ENCODE measurements at regions not wholly inside any gene's neighbourhood (a gene's known extent, or its start where the extent isn't known, plus 50 kb on each side); places are given as distances from the start of the nearest gene placed in this dataset.

DNA sequence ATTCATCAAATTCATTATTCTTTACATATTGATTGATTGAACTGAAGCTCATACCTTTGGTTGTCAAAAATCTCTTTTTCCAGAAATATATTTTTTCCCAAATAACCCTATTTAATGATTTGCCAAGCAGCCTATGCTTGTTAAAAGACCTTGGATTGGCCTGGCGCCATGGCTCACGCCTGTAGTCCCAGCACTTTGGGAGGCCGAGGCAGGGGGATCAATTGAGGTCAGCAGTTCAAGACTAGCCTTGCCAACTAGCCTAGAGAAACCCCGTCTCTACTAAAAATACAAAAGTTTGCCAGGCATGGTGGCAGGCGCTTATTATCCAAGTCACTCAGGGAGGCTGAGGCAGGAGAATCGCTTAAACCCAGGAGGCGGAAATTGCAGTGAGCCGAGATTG, 165.1 kb upstream of the MGAT4C start:
- H3K4me1 Mint-ChIP-seq (ENCODE audit: low read depth): no peaks in the 10 kb centered on the region
- DNase-seq (ENCODE audit: low spot score, unreplicated experiment): no peak
- no peaks in the 10 kb centered on the region for H3K9me3 Mint-ChIP-seq (ENCODE audit: low read depth)
- no peak overlapping the region for H3K4me3 Mint-ChIP-seq (ENCODE audit: low read depth)
- H3K27me3 Mint-ChIP-seq: no peaks in the 10 kb centered on the region
- no peak overlapping the region for H3K27ac Mint-ChIP-seq
- no peaks in the 10 kb centered on the region for H3K36me3 Mint-ChIP-seq (ENCODE audit: insufficient read depth)
- TF ChIP-seq, protein P1, sequence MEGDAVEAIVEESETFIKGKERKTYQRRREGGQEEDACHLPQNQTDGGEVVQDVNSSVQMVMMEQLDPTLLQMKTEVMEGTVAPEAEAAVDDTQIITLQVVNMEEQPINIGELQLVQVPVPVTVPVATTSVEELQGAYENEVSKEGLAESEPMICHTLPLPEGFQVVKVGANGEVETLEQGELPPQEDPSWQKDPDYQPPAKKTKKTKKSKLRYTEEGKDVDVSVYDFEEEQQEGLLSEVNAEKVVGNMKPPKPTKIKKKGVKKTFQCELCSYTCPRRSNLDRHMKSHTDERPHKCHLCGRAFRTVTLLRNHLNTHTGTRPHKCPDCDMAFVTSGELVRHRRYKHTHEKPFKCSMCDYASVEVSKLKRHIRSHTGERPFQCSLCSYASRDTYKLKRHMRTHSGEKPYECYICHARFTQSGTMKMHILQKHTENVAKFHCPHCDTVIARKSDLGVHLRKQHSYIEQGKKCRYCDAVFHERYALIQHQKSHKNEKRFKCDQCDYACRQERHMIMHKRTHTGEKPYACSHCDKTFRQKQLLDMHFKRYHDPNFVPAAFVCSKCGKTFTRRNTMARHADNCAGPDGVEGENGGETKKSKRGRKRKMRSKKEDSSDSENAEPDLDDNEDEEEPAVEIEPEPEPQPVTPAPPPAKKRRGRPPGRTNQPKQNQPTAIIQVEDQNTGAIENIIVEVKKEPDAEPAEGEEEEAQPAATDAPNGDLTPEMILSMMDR (IDR thresholded peaks at IDR 0.05; ENCODE audit: unreplicated experiment): no peak

DNA sequence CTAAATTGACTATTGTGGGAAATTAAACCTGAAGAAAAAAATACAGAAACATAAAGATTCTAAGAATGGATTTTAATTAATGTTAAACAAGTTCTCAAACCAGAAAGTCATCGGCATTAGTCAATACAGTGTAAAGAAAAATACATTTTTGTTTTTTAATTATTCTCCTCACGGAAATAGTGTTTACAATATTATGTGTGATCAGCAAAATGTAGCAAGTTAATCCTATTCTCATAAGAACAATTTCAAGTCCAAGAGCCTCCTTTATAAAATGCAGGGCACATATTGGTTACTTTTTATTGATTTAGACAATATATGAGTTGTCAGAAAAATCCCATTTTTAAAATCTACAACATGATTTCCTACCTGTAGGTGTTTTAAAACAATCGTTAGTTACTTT, 158.0 kb upstream of the MGAT4C start:
- Mint-ChIP-seq H3K4me3 (ENCODE audit: low read depth) (no peak overlapping the region), H3K27me3 (no peaks in the 10 kb centered on the region), H3K27ac (no peak overlapping the region), H3K36me3 (ENCODE audit: insufficient read depth) (no peaks in the 10 kb centered on the region), H3K4me1 (ENCODE audit: low read depth) (no peaks in the 10 kb centered on the region), H3K9me3 (ENCODE audit: low read depth) (peaks cover 16% of the 10 kb centered on the region)
- TF ChIP-seq, protein P1 (IDR thresholded peaks at IDR 0.05; ENCODE audit: unreplicated experiment): no peak
- DNase-seq (ENCODE audit: low spot score, unreplicated experiment): no peak

DNA sequence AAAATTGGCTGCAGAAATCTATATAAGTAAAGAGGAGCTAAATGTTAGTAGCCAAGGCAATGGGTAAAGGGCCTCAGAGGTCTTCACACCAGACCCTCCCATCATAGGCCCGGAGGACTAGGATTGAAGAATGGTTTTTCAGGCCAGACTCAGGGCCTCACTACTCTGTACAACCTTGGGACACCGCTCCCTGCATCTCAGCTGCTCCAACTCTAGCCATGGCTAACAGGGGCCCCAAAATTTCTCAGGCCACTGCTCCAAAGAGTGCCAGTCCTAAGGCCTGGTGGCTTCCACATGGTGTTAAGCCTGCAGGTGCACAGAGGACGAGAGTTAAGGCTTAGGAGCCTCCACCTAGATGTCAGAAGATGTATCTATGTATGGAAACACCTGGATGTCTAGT, 155.5 kb upstream of the MGAT4C start:
- H3K27me3 Mint-ChIP-seq: no peaks in the 10 kb centered on the region
- H3K27ac Mint-ChIP-seq: no peak overlapping the region
- TF ChIP-seq, protein P1 (IDR thresholded peaks at IDR 0.05; ENCODE audit: unreplicated experiment): no peak
- no peak for DNase-seq (ENCODE audit: low spot score, unreplicated experiment)
- peaks cover 18% of the 10 kb centered on the region for H3K9me3 Mint-ChIP-seq (ENCODE audit: low read depth)
- H3K36me3 Mint-ChIP-seq (ENCODE audit: insufficient read depth): no peaks in the 10 kb centered on the region
- no peak overlapping the region for H3K4me3 Mint-ChIP-seq (ENCODE audit: low read depth)
- no peaks in the 10 kb centered on the region for H3K4me1 Mint-ChIP-seq (ENCODE audit: low read depth)

DNA sequence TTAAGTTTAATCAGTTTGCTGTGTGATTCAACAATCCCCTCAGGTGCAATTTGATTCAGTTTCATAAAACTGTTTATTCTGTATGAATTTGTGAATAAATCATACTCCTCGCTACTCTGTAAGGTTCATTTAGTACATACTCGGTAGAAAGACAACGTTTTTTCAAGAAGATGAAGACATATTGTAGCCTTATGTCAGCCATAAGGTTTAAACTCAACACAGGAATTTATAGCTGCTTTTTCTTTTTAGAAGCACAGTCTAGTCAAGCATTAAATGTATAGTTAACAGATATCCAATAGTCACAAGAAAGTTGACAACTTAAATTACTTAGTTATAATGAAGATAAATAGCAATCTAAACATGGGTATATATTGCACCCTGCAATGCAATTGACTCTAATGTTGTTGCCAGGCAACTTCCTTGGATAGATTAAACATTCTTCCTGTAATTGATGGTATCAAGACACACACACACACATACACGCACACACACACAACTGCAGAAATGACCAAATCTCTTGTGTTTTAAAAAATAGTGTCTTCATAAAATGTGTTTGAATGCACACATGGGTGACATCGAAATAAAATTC, 151.5 kb upstream of the MGAT4C start:
- H3K27ac Mint-ChIP-seq: no peak overlapping the region
- TF ChIP-seq, protein P1 (IDR thresholded peaks at IDR 0.05; ENCODE audit: unreplicated experiment): no peak
- no peaks in the 10 kb centered on the region for H3K27me3 Mint-ChIP-seq
- no peak for DNase-seq (ENCODE audit: low spot score, unreplicated experiment)
- H3K4me1 Mint-ChIP-seq (ENCODE audit: low read depth): no peaks in the 10 kb centered on the region
- H3K4me3 Mint-ChIP-seq (ENCODE audit: low read depth): no peak overlapping the region
- no peaks in the 10 kb centered on the region for H3K36me3 Mint-ChIP-seq (ENCODE audit: insufficient read depth)
- peaks cover 18% of the 10 kb centered on the region for H3K9me3 Mint-ChIP-seq (ENCODE audit: low read depth)

DNA sequence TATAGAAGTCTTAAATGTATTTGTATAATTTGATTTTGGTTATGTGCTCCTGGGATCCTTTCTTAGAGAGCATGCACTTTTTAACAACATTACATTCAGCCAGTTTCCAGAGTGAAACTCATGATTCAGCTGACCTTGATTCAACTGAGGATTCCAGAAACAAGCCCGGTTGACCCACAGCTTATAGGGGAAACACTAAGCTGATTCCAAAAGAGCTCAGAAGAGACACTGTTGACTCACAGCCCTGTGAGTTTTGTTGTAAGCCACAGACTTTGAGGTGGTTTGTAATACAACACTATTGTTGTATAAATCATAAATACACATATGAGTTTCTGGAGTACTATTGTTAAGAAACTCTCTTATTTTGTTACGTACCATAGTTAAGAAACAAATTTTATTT, 133.8 kb upstream of the MGAT4C start:
- TF ChIP-seq, protein P1 (IDR thresholded peaks at IDR 0.05; ENCODE audit: unreplicated experiment): no peak
- Mint-ChIP-seq H3K4me1 (ENCODE audit: low read depth) (no peaks in the 10 kb centered on the region), H3K27ac (no peak overlapping the region), H3K4me3 (ENCODE audit: low read depth) (no peak overlapping the region), H3K27me3 (no peaks in the 10 kb centered on the region), H3K36me3 (ENCODE audit: insufficient read depth) (no peaks in the 10 kb centered on the region), H3K9me3 (ENCODE audit: low read depth) (peaks cover 2% of the 10 kb centered on the region)
- no peak for DNase-seq (ENCODE audit: low spot score, unreplicated experiment)
